ENCODE measurements at regions not wholly inside any gene's neighbourhood (a gene's known extent, or its start where the extent isn't known, plus 50 kb on each side); places are given as distances from the start of the nearest gene placed in this dataset.

- Histone ChIP-seq H3K4me3 (ENCODE audit: insufficient read depth, low read depth, low read length, poor library complexity, severe bottlenecking) (no peak overlapping the region), H3K27ac (ENCODE audit: insufficient read depth, low read length, poor library complexity, severe bottlenecking) (no peak overlapping the region), H3K27me3 (replicated peaks; ENCODE audit: control insufficient read depth, insufficient read depth, low read length, poor library complexity, severe bottlenecking) (no peaks in the 10 kb centered on the region), H3K9me3 (ENCODE audit: control insufficient read depth, low read length) (no peaks in the 10 kb centered on the region), H3K36me3 (ENCODE audit: control insufficient read depth, insufficient read depth, low read length) (no peaks in the 10 kb centered on the region), H3K4me1 (ENCODE audit: control insufficient read depth, insufficient read depth, low read length, poor library complexity, severe bottlenecking) (no peaks in the 10 kb centered on the region)
- DNase-seq, result no peak
These were observed 170.7 kb upstream of the SPRY4 start for GRCh38 chr5:142495531-142495930.

GRCh38 chr5:142493875-142494518, 169.2 kb upstream of the SPRY4 start:
- H3K4me3 ChIP-seq (ENCODE audit: insufficient read depth, low read depth, low read length, poor library complexity, severe bottlenecking), result no peak overlapping the region
- no peaks in the 10 kb centered on the region for H3K9me3 ChIP-seq (ENCODE audit: control insufficient read depth, low read length)
- H3K4me1 ChIP-seq (ENCODE audit: control insufficient read depth, insufficient read depth, low read length, poor library complexity, severe bottlenecking), result no peaks in the 10 kb centered on the region
- no peak for DNase-seq
- H3K36me3 ChIP-seq (ENCODE audit: control insufficient read depth, insufficient read depth, low read length), result no peaks in the 10 kb centered on the region
- no peak overlapping the region for H3K27ac ChIP-seq (ENCODE audit: insufficient read depth, low read length, poor library complexity, severe bottlenecking)
- no peaks in the 10 kb centered on the region for H3K27me3 ChIP-seq (replicated peaks; ENCODE audit: control insufficient read depth, insufficient read depth, low read length, poor library complexity, severe bottlenecking)

GRCh38 chr5:142492781-142493281, 168.0 kb upstream of the SPRY4 start:
- Histone ChIP-seq H3K27me3 (replicated peaks; ENCODE audit: control insufficient read depth, insufficient read depth, low read length, poor library complexity, severe bottlenecking) (no peaks in the 10 kb centered on the region), H3K9me3 (ENCODE audit: control insufficient read depth, low read length) (no peaks in the 10 kb centered on the region), H3K4me3 (ENCODE audit: insufficient read depth, low read depth, low read length, poor library complexity, severe bottlenecking) (no peak overlapping the region), H3K27ac (ENCODE audit: insufficient read depth, low read length, poor library complexity, severe bottlenecking) (no peak overlapping the region), H3K4me1 (ENCODE audit: control insufficient read depth, insufficient read depth, low read length, poor library complexity, severe bottlenecking) (no peaks in the 10 kb centered on the region), H3K36me3 (ENCODE audit: control insufficient read depth, insufficient read depth, low read length) (no peaks in the 10 kb centered on the region)
- no peak for DNase-seq

GRCh38 chr5:142491679-142492078, 166.9 kb upstream of the SPRY4 start:
- no peaks in the 10 kb centered on the region for H3K27me3 ChIP-seq (replicated peaks; ENCODE audit: control insufficient read depth, insufficient read depth, low read length, poor library complexity, severe bottlenecking)
- H3K4me3 ChIP-seq (ENCODE audit: insufficient read depth, low read depth, low read length, poor library complexity, severe bottlenecking), result no peak overlapping the region
- H3K27ac ChIP-seq (ENCODE audit: insufficient read depth, low read length, poor library complexity, severe bottlenecking), result no peak overlapping the region
- H3K36me3 ChIP-seq (ENCODE audit: control insufficient read depth, insufficient read depth, low read length), result no peaks in the 10 kb centered on the region
- H3K9me3 ChIP-seq (ENCODE audit: control insufficient read depth, low read length), result no peaks in the 10 kb centered on the region
- no peaks in the 10 kb centered on the region for H3K4me1 ChIP-seq (ENCODE audit: control insufficient read depth, insufficient read depth, low read length, poor library complexity, severe bottlenecking)
- no peak for DNase-seq

GRCh38 chr5:142491270-142491669, 166.4 kb upstream of the SPRY4 start:
- H3K27me3 ChIP-seq (replicated peaks; ENCODE audit: control insufficient read depth, insufficient read depth, low read length, poor library complexity, severe bottlenecking), result no peaks in the 10 kb centered on the region
- H3K4me1 ChIP-seq (ENCODE audit: control insufficient read depth, insufficient read depth, low read length, poor library complexity, severe bottlenecking), result no peaks in the 10 kb centered on the region
- no peak overlapping the region for H3K27ac ChIP-seq (ENCODE audit: insufficient read depth, low read length, poor library complexity, severe bottlenecking)
- H3K9me3 ChIP-seq (ENCODE audit: control insufficient read depth, low read length), result no peaks in the 10 kb centered on the region
- H3K36me3 ChIP-seq (ENCODE audit: control insufficient read depth, insufficient read depth, low read length), result no peaks in the 10 kb centered on the region
- no peak overlapping the region for H3K4me3 ChIP-seq (ENCODE audit: insufficient read depth, low read depth, low read length, poor library complexity, severe bottlenecking)
- DNase-seq, result no peak

- no peak overlapping the region for H3K27ac ChIP-seq (ENCODE audit: insufficient read depth, low read length, poor library complexity, severe bottlenecking)
- no peak for DNase-seq
- no peaks in the 10 kb centered on the region for H3K9me3 ChIP-seq (ENCODE audit: control insufficient read depth, low read length)
- no peaks in the 10 kb centered on the region for H3K36me3 ChIP-seq (ENCODE audit: control insufficient read depth, insufficient read depth, low read length)
- H3K27me3 ChIP-seq (replicated peaks; ENCODE audit: control insufficient read depth, insufficient read depth, low read length, poor library complexity, severe bottlenecking), result no peaks in the 10 kb centered on the region
- no peak overlapping the region for H3K4me3 ChIP-seq (ENCODE audit: insufficient read depth, low read depth, low read length, poor library complexity, severe bottlenecking)
- no peaks in the 10 kb centered on the region for H3K4me1 ChIP-seq (ENCODE audit: control insufficient read depth, insufficient read depth, low read length, poor library complexity, severe bottlenecking)
These were observed 161.8 kb upstream of the SPRY4 start for GRCh38 chr5:142486581-142486980.

GRCh38 chr5:142486020-142486419, 161.2 kb upstream of the SPRY4 start:
- no peak for DNase-seq
- H3K4me1 ChIP-seq (ENCODE audit: control insufficient read depth, insufficient read depth, low read length, poor library complexity, severe bottlenecking), result no peaks in the 10 kb centered on the region
- no peak overlapping the region for H3K27ac ChIP-seq (ENCODE audit: insufficient read depth, low read length, poor library complexity, severe bottlenecking)
- H3K4me3 ChIP-seq (ENCODE audit: insufficient read depth, low read depth, low read length, poor library complexity, severe bottlenecking), result no peak overlapping the region
- no peaks in the 10 kb centered on the region for H3K27me3 ChIP-seq (replicated peaks; ENCODE audit: control insufficient read depth, insufficient read depth, low read length, poor library complexity, severe bottlenecking)
- no peaks in the 10 kb centered on the region for H3K9me3 ChIP-seq (ENCODE audit: control insufficient read depth, low read length)
- H3K36me3 ChIP-seq (ENCODE audit: control insufficient read depth, insufficient read depth, low read length), result no peaks in the 10 kb centered on the region

- Histone ChIP-seq H3K36me3 (ENCODE audit: control insufficient read depth, insufficient read depth, low read length) (no peaks in the 10 kb centered on the region), H3K9me3 (ENCODE audit: control insufficient read depth, low read length) (no peaks in the 10 kb centered on the region), H3K27me3 (replicated peaks; ENCODE audit: control insufficient read depth, insufficient read depth, low read length, poor library complexity, severe bottlenecking) (no peaks in the 10 kb centered on the region), H3K4me3 (ENCODE audit: insufficient read depth, low read depth, low read length, poor library complexity, severe bottlenecking) (no peak overlapping the region), H3K4me1 (ENCODE audit: control insufficient read depth, insufficient read depth, low read length, poor library complexity, severe bottlenecking) (no peaks in the 10 kb centered on the region), H3K27ac (ENCODE audit: insufficient read depth, low read length, poor library complexity, severe bottlenecking) (no peak overlapping the region)
- DNase-seq, result no peak
These were observed 160.1 kb upstream of the SPRY4 start for GRCh38 chr5:142484821-142485387.

- DNase-seq, result no peak
- H3K4me1 ChIP-seq (ENCODE audit: control insufficient read depth, insufficient read depth, low read length, poor library complexity, severe bottlenecking), result no peaks in the 10 kb centered on the region
- H3K27ac ChIP-seq (ENCODE audit: insufficient read depth, low read length, poor library complexity, severe bottlenecking), result no peak overlapping the region
- H3K9me3 ChIP-seq (ENCODE audit: control insufficient read depth, low read length), result peaks cover 6% of the 10 kb centered on the region
- H3K27me3 ChIP-seq (replicated peaks; ENCODE audit: control insufficient read depth, insufficient read depth, low read length, poor library complexity, severe bottlenecking), result no peaks in the 10 kb centered on the region
- no peak overlapping the region for H3K4me3 ChIP-seq (ENCODE audit: insufficient read depth, low read depth, low read length, poor library complexity, severe bottlenecking)
- no peaks in the 10 kb centered on the region for H3K36me3 ChIP-seq (ENCODE audit: control insufficient read depth, insufficient read depth, low read length)
These were observed 157.4 kb upstream of the SPRY4 start for GRCh38 chr5:142482207-142482606.

GRCh38 chr5:142481410-142481809, 156.6 kb upstream of the SPRY4 start:
- H3K4me1 ChIP-seq (ENCODE audit: control insufficient read depth, insufficient read depth, low read length, poor library complexity, severe bottlenecking), result no peaks in the 10 kb centered on the region
- no peaks in the 10 kb centered on the region for H3K27me3 ChIP-seq (replicated peaks; ENCODE audit: control insufficient read depth, insufficient read depth, low read length, poor library complexity, severe bottlenecking)
- DNase-seq, result no peak
- H3K36me3 ChIP-seq (ENCODE audit: control insufficient read depth, insufficient read depth, low read length), result no peaks in the 10 kb centered on the region
- no peak overlapping the region for H3K27ac ChIP-seq (ENCODE audit: insufficient read depth, low read length, poor library complexity, severe bottlenecking)
- H3K9me3 ChIP-seq (ENCODE audit: control insufficient read depth, low read length), result peaks cover 6% of the 10 kb centered on the region
- H3K4me3 ChIP-seq (ENCODE audit: insufficient read depth, low read depth, low read length, poor library complexity, severe bottlenecking), result no peak overlapping the region

All from effector memory CD4-positive, alpha-beta T cell (primary cell).